ENCODE measurements at regions not wholly inside any gene's neighbourhood (a gene's known extent, or its start where the extent isn't known, plus 50 kb on each side); places are given as distances from the start of the nearest gene placed in this dataset.

- no peak for TF ChIP-seq GATA2 (IDR thresholded peaks at IDR 0.05; ENCODE audit: low read depth, low read length)
- TF ChIP-seq GATA3 (IDR thresholded peaks at IDR 0.05; ENCODE audit: low read depth, low read length), result no peak
Measured at GRCh38 chr7:91653286-91653685, 227.2 kb downstream of the MTERF1 start.
